ENCODE measurements at regions not wholly inside any gene's neighbourhood (a gene's known extent, or its start where the extent isn't known, plus 50 kb on each side); places are given as distances from the start of the nearest gene placed in this dataset.

GRCh38 chr6:43935921-43936439 is 166.0 kb downstream of the VEGFA start (continued):
- TF ChIP-seq CBX1 (IDR thresholded peaks at IDR 0.05; ENCODE audit: low read depth) (no peak), ZNF324 (CRISPR knock-in tag; IDR thresholded peaks at IDR 0.05) (0 out of 2 replicates have a peak, but pooled peaks have one; percentile 11)

GRCh38 chr6:43934803-43935602 is 165.0 kb downstream of the VEGFA start:
- Histone ChIP-seq H2AFZ (ENCODE audit: low read depth, low read length) (0 out of 2 replicates have a peak overlapping the region, but pooled peaks have one; percentile 17), H4K20me1 (replicated peaks; ENCODE audit: control insufficient read depth, insufficient read depth, low read length) (no peaks in the 10 kb centered on the region), H3K4me2 (ENCODE audit: insufficient read depth, low read length) (no peak overlapping the region), H3K27ac (ENCODE audit: extremely low read depth, low read depth, low read length) (no peak overlapping the region), H3K36me3 (ENCODE audit: control insufficient read depth, insufficient read depth, low read length) (no peaks in the 10 kb centered on the region), H3K4me1 (replicated peaks in 1 of 2; ENCODE audit: control insufficient read depth in 2 of 2, insufficient read depth in 2 of 2, low read length in 2 of 2) (peaks cover 49 to 52% of the 10 kb centered on the region in 2 experiments), H3K9me3 (replicated peaks; ENCODE audit: control insufficient read depth, insufficient read depth, low read depth, low read length) (no peaks in the 10 kb centered on the region), H3K9me1 (ENCODE audit: control insufficient read depth, insufficient read depth, low read length) (no peaks in the 10 kb centered on the region), H3K79me2 (ENCODE audit: control insufficient read depth, insufficient read depth, low read length) (no peaks in the 10 kb centered on the region), H3K4me3 (no peak overlapping the region), H3K27me3 (ENCODE audit: control insufficient read depth in 2 of 2, insufficient read depth in 2 of 2, low read length in 2 of 2) (no peaks in the 10 kb centered on the region), H3K9ac (ENCODE audit: insufficient read depth in 1 of 2, low read depth in 2 of 2, low read length in 2 of 2) (peak overlapping the region in 1 of 2 experiments; percentile 41; a peak in 2 of 4 replicates)
- intact Hi-C loops (cut with micrococcal nuclease), result no loop called here
- 63% methylated on average over 9 of the region's 9 CpGs for WGBS (ENCODE audit: insufficient coverage, low coverage, missing lambda C conversion rate)
- ChIA-PET POLR2A (interaction anchor here (1.0 to 6.1 kb wide), 4 partner anchors 8 to 22 kb away, joined by 3 to 47 read pairs (median 4); no protein-coding TSS in a partner anchor), CTCF (ENCODE audit: low intra/inter-chr PET ratio) (no interaction called here)
- BruUV-seq (replicated peaks), result no TSS peak
- peak in 1 of 4 experiments; percentile 40 for DNase-seq (ENCODE audit: extremely low read depth in 1 of 4, low spot score in 3 of 4)
- no peak for FAIRE-seq
- in situ Hi-C loops (cut with MboI), result no loop called here
- ATAC-seq, result no peak
- TF ChIP-seq ZNF449 (CRISPR knock-in tag; IDR thresholded peaks at IDR 0.05) (no peak), MTA1 (IDR thresholded peaks at IDR 0.05; ENCODE audit: borderline replicate concordance) (no peak), JUN (IDR thresholded peaks at IDR 0.05; ENCODE audit: borderline replicate concordance, low read depth, low read length) (no peak), JUN (CRISPR knock-in tag; IDR thresholded peaks at IDR 0.05; ENCODE audit: borderline replicate concordance) (0 out of 2 replicates have a peak, but pooled peaks have one; percentile 3), KDM1A (IDR thresholded peaks at IDR 0.05) (peak in 1 of 2 experiments; percentile 96; a peak in 3 of 4 replicates), POLR2H (tag; IDR thresholded peaks at IDR 0.05; ENCODE audit: low read depth) (no peak), ILF3 (IDR thresholded peaks at IDR 0.05; ENCODE audit: borderline replicate concordance) (no peak), KAT2B (IDR thresholded peaks at IDR 0.05; ENCODE audit: low read depth, low read length) (no peak), DMBX1 (CRISPR knock-in tag; IDR thresholded peaks at IDR 0.05; ENCODE audit: borderline replicate concordance) (0 out of 2 replicates have a peak, but pooled peaks have one; percentile 13), NR2F6 (CRISPR knock-in tag; IDR thresholded peaks at IDR 0.05) (no peak), HDAC2 (IDR thresholded peaks at IDR 0.05) (peak; percentile 97), EP400 (IDR thresholded peaks at IDR 0.05) (no peak)
- TF ChIP-seq, protein P1, sequence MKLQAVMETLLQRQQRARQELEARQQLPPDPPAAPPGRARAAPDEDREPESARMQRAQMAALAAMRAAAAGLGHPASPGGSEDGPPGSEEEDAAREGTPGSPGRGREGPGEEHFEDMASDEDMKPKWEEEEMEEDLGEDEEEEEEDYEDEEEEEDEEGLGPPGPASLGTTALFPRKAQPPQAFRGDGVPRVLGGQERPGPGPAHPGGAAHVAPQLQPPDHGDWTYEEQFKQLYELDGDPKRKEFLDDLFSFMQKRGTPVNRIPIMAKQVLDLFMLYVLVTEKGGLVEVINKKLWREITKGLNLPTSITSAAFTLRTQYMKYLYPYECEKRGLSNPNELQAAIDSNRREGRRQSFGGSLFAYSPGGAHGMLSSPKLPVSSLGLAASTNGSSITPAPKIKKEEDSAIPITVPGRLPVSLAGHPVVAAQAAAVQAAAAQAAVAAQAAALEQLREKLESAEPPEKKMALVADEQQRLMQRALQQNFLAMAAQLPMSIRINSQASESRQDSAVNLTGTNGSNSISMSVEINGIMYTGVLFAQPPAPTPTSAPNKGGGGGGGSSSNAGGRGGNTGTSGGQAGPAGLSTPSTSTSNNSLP (IDR thresholded peaks at IDR 0.05; ENCODE audit: borderline replicate concordance, low read depth, low read length), result no peak
- TF ChIP-seq, protein P2, sequence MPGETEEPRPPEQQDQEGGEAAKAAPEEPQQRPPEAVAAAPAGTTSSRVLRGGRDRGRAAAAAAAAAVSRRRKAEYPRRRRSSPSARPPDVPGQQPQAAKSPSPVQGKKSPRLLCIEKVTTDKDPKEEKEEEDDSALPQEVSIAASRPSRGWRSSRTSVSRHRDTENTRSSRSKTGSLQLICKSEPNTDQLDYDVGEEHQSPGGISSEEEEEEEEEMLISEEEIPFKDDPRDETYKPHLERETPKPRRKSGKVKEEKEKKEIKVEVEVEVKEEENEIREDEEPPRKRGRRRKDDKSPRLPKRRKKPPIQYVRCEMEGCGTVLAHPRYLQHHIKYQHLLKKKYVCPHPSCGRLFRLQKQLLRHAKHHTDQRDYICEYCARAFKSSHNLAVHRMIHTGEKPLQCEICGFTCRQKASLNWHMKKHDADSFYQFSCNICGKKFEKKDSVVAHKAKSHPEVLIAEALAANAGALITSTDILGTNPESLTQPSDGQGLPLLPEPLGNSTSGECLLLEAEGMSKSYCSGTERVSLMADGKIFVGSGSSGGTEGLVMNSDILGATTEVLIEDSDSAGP (CRISPR knock-in tag; IDR thresholded peaks at IDR 0.05), result 0 out of 2 replicates have a peak, but pooled peaks have one; percentile 50

All from K562 (cell line).